SJSA1 (cell line): ENCODE measurements at regions not wholly inside any gene's neighbourhood (a gene's known extent, or its start where the extent isn't known, plus 50 kb on each side); places are given as distances from the start of the nearest gene placed in this dataset.

ENCODE experiments used
- DNase-seq, 2 experiments: peaks; one replicate each; pipeline ENCODE4 v3.0.0-alpha.2; 2015 to 2020; ENCODE audit warnings: low spot score in 2 of 2, low read depth in 1 of 2
- H3K27ac ChIP-seq: fragments of 250-450 bp; sonication (Bioruptor Pico); 2 replicates; pipeline ENCODE4 v1.5.1; 2020; ENCODE audit warnings: mild to moderate bottlenecking, moderate library complexity
- H3K27me3 ChIP-seq: fragments of 250-450 bp; sonication (Bioruptor Pico); replicated peaks from 2 replicates; pipeline ENCODE4 v1.5.1; 2020; ENCODE audit warnings: mild to moderate bottlenecking, moderate library complexity
- H3K36me3 ChIP-seq: fragments of 250-450 bp; sonication (Bioruptor Pico); 2 replicates; pipeline ENCODE4 v1.5.1; 2020; ENCODE audit warnings: mild to moderate bottlenecking
- H3K4me1 ChIP-seq: fragments of 250-450 bp; sonication (Bioruptor Pico); replicated peaks from 2 replicates; pipeline ENCODE4 v1.6.1; 2021; ENCODE audit warnings: mild to moderate bottlenecking
- H3K4me3 ChIP-seq: fragments of 250-450 bp; sonication (Bioruptor Pico); 2 replicates; pipeline ENCODE4 v1.5.1; 2020; ENCODE audit warnings: mild to moderate bottlenecking
- H3K9me3 ChIP-seq: fragments of 250-450 bp; sonication (Bioruptor Pico); replicated peaks from 2 replicates; pipeline ENCODE4 v1.5.1; 2020; ENCODE audit warnings: mild to moderate bottlenecking

DNA sequence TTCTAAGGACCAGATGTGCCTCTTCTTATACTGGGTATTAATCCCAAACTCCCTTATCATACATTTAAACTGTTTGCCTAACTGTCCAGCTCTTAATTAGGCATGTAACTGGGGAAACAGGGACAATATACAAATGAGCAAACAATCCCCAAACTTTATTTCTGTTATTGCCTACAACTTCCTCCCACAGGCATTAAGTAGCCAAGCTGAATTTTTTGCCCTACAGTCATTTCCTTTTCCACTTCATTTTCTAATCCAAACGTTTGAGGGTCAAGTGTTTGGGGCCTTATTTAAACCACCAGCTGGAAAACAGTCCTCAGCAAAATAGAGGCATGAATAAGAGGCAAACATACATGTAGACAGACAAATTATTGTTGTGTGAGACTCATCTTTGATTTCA, 77.4 kb upstream of the CCL2 start:
- peak in 1 of 2 experiments; percentile 2 for DNase-seq
- Histone ChIP-seq H3K9me3 (no peaks in the 10 kb centered on the region), H3K36me3 (no peaks in the 10 kb centered on the region), H3K4me3 (no peak overlapping the region), H3K27me3 (peaks cover 35% of the 10 kb centered on the region), H3K4me1 (0 out of 2 replicates have a peak, but pooled peaks cover 4% of the 10 kb centered on the region), H3K27ac (no peak overlapping the region)

DNA sequence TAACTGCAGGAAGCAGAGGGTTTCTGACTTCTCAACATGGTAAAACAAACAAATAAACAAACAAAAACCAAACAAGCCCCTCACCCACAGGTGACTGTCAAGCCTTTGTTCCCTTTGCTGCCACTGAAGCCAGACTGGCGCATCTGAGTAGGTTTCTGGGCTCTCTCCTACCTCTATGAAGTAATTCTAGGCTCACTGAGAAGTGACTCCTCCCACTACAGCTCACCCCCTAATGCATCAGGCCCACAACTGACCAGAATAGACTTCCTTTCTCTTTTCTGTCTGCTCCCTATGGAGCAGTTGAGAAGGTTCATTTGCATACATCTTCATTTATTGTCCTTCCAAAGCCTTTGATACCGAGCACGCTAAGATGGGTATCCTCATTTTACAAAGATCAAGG, 77.0 kb upstream of the CCL2 start:
- 0 out of 2 replicates have a peak, but pooled peaks cover 4% of the 10 kb centered on the region for H3K4me1 ChIP-seq
- H3K4me3 ChIP-seq, result no peak overlapping the region
- no peak overlapping the region for H3K27ac ChIP-seq
- no peak for DNase-seq
- no peaks in the 10 kb centered on the region for H3K9me3 ChIP-seq
- no peaks in the 10 kb centered on the region for H3K36me3 ChIP-seq
- H3K27me3 ChIP-seq, result peaks cover 35% of the 10 kb centered on the region

- H3K27me3 ChIP-seq, result peaks cover 31% of the 10 kb centered on the region
- no peak overlapping the region for H3K4me3 ChIP-seq
- DNase-seq, result no peak
- no peaks in the 10 kb centered on the region for H3K9me3 ChIP-seq
- 0 out of 2 replicates have a peak, but pooled peaks cover 4% of the 10 kb centered on the region for H3K4me1 ChIP-seq
- no peaks in the 10 kb centered on the region for H3K36me3 ChIP-seq
- no peak overlapping the region for H3K27ac ChIP-seq
Observed at GRCh38 chr17:34182036-34182803, 72.9 kb upstream of the CCL2 start.

DNA sequence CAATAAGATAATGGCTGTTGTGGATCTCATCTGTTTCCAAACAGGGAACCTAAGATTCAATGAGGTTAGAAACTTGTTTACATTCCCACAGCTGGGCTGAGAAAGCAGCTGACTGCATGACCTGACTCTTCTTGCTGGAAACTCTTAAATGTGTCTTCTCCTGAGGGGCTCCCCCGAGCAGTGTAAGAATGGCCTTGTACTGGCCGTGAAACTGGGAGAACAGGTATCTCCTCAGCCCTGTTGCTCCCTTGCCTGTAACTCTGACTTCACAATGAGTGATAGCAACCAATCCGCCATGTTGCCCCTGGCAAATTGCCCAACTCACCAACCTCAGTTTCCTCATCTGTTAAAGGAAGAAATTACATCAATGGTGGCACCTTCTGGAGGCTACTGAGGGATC, 59.1 kb upstream of the CCL2 start:
- H3K27ac ChIP-seq, result no peak overlapping the region
- DNase-seq, result no peak
- no peaks in the 10 kb centered on the region for H3K9me3 ChIP-seq
- H3K4me1 ChIP-seq, result no peaks in the 10 kb centered on the region
- no peaks in the 10 kb centered on the region for H3K36me3 ChIP-seq
- H3K4me3 ChIP-seq, result no peak overlapping the region
- no peaks in the 10 kb centered on the region for H3K27me3 ChIP-seq

- Histone ChIP-seq H3K4me3 (no peak overlapping the region), H3K36me3 (no peaks in the 10 kb centered on the region), H3K27ac (no peak overlapping the region), H3K27me3 (no peaks in the 10 kb centered on the region), H3K4me1 (no peaks in the 10 kb centered on the region), H3K9me3 (no peaks in the 10 kb centered on the region)
- DNase-seq, result no peak
Observed at GRCh38 chr17:34198519-34198918, 56.6 kb upstream of the CCL2 start.

DNA sequence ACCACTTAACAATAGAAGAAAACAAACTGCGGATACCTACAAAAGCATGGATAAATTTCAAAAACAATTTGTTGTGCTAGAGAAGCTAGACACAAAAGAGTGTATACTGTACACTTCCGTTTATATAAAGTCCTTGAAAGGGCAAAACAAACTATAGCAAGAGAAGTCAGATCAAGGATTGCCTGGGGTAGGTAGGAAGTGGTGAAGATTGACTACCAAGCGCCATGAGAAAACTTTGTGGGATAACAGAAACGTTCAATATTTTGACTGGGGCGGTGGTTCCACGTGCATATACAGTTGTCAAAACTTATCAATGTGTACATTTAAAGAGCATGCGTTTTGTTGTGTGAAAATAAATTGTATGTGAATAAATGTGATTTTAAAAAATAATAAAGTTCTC, 55.6 kb upstream of the CCL2 start:
- no peaks in the 10 kb centered on the region for H3K4me1 ChIP-seq
- H3K27me3 ChIP-seq, result no peaks in the 10 kb centered on the region
- no peak overlapping the region for H3K4me3 ChIP-seq
- no peak overlapping the region for H3K27ac ChIP-seq
- DNase-seq, result no peak
- no peaks in the 10 kb centered on the region for H3K9me3 ChIP-seq
- no peaks in the 10 kb centered on the region for H3K36me3 ChIP-seq

DNA sequence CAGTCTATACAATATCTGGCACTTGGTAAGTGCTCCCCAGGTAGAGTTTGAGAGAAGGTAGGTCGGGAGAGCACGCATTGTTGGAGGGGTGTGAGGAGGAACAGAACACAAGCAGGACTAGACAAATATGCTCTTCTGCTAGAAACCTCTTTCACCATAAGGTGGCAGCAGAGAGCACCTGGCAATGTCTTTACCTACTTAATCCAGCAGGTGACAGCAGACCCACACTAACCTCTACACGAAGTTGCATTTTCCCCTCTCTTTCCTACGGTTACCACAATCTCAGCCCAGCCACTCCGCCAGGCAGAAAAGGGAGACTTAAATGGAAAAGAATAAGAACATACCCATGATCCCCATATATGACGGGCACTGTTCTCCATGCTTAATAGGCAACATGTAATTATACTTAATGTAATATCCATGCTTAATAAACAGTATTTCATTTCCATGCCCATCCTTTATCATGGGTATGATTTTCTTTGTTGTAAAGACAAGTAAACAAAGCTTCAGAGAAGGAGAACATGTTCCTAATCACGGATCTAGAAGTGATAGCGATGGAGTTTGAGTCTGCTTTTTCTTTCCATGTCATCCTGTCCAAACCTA, 55.1 kb upstream of the CCL2 start:
- Histone ChIP-seq H3K4me3 (no peak overlapping the region), H3K9me3 (no peaks in the 10 kb centered on the region), H3K27ac (no peak overlapping the region), H3K27me3 (no peaks in the 10 kb centered on the region), H3K4me1 (no peaks in the 10 kb centered on the region), H3K36me3 (no peaks in the 10 kb centered on the region)
- DNase-seq, result peak; percentile 63 to 74

- H3K27ac ChIP-seq, result no peak overlapping the region
- no peak for DNase-seq
Observed at GRCh38 chr17:34201225-34201624, 53.9 kb upstream of the CCL2 start.

DNA sequence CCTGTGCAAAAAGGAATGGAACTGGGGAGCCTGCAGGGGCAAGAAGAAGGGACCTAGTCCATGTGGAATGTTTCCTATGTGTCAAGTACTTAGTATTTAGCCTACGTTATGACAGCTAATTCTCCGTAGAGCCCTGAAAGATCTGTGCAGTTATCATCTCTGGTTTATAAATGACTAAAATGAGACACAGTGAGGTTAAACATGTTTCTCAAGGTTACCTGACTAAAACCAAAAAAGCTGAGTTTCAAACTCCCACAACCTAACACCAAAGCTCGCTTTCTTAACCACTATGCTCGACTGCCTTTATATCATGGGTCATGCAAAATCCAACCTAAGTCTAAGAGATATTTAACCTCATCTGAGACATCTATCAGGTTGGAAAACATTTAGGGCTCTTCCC, 53.3 kb upstream of the CCL2 start:
- no peak for DNase-seq
- H3K27me3 ChIP-seq, result no peaks in the 10 kb centered on the region
- H3K4me1 ChIP-seq, result no peaks in the 10 kb centered on the region
- H3K36me3 ChIP-seq, result no peaks in the 10 kb centered on the region
- H3K27ac ChIP-seq, result no peak overlapping the region
- H3K4me3 ChIP-seq, result no peak overlapping the region
- H3K9me3 ChIP-seq, result no peaks in the 10 kb centered on the region

More at GRCh38 chr17:34201225-34201624, 53.9 kb upstream of the CCL2 start:
- H3K9me3 ChIP-seq, result no peaks in the 10 kb centered on the region
- no peaks in the 10 kb centered on the region for H3K27me3 ChIP-seq
- no peak overlapping the region for H3K4me3 ChIP-seq
- no peaks in the 10 kb centered on the region for H3K4me1 ChIP-seq
- H3K36me3 ChIP-seq, result no peaks in the 10 kb centered on the region

DNA sequence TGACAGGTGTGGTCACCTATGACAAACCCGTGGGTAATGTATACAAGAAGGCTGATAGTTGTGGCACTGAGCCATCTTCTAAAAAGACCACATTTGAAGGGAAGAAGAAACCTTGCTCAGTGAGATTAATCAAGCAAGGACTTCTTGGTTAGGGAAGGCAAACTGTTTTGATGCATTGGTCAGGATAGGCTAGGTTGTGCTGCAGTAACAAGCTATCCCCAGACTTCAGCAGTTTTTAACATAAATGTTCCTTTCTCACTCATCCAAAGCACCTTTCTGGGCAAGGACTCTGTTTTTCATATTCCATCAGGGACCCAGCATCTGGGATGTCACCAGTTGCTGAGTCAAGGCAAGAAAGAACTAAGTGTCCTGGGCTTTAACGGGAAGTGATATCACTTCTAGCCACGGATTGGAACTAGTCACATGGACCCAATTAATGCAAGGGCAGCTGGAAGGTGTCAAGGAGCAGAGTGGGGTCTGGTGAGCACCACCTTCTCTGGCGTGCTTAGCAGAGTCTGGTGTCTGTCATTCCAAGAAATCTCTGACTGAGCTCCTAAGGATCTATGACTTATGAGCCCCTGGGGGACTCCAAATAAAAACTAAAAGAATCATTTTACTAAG, 52.0 kb upstream of the CCL2 start:
- DNase-seq, result no peak
- Histone ChIP-seq H3K4me1 (no peaks in the 10 kb centered on the region), H3K4me3 (no peak overlapping the region), H3K36me3 (no peaks in the 10 kb centered on the region), H3K27ac (no peak overlapping the region), H3K9me3 (no peaks in the 10 kb centered on the region), H3K27me3 (no peaks in the 10 kb centered on the region)

- H3K27ac ChIP-seq, result no peak overlapping the region
- H3K9me3 ChIP-seq, result no peaks in the 10 kb centered on the region
- no peaks in the 10 kb centered on the region for H3K36me3 ChIP-seq
- DNase-seq, result no peak
- no peaks in the 10 kb centered on the region for H3K4me1 ChIP-seq
- H3K4me3 ChIP-seq, result no peak overlapping the region
- no peaks in the 10 kb centered on the region for H3K27me3 ChIP-seq
Observed at GRCh38 chr17:34204402-34204801, 50.7 kb upstream of the CCL2 start.
